Trophoblast cell (in vitro differentiated cells and primary cell): ENCODE measurements at regions not wholly inside any gene's neighbourhood (a gene's known extent, or its start where the extent isn't known, plus 50 kb on each side); places are given as distances from the start of the nearest gene placed in this dataset.

Source experiments
- DNase-seq, 2 donors: peaks; one replicate each; pipeline ENCODE4 v3.0.0-alpha.2; 2016
- H2AFZ ChIP-seq: 2 replicates; pipeline ENCODE4 v1.6.1; 2013; ENCODE audit warnings: low read length, moderate library complexity, mild to moderate bottlenecking; ENCODE audit not compliant: insufficient read depth, poor library complexity
- H2AK5ac ChIP-seq: 2 replicates; pipeline ENCODE4 v1.6.1; 2013; ENCODE audit warnings: mild to moderate bottlenecking, low read length
- H2BK120ac ChIP-seq: 2 replicates; pipeline ENCODE4 v1.6.1; 2013; ENCODE audit warnings: low read length, mild to moderate bottlenecking, moderate library complexity; ENCODE audit not compliant: insufficient read depth, poor library complexity
- H2BK12ac ChIP-seq: 2 replicates; pipeline ENCODE4 v1.6.1; 2013; ENCODE audit warnings: mild to moderate bottlenecking, low read length, moderate library complexity
- H2BK5ac ChIP-seq: 2 replicates; pipeline ENCODE4 v1.6.1; 2013; ENCODE audit warnings: low read length, low read depth, moderate library complexity, mild to moderate bottlenecking; ENCODE audit not compliant: poor library complexity
- H3K14ac ChIP-seq: 2 replicates; pipeline ENCODE4 v1.6.1; 2013; ENCODE audit warnings: mild to moderate bottlenecking, low read length
- H3K18ac ChIP-seq: 2 replicates; pipeline ENCODE4 v1.6.1; 2013; ENCODE audit warnings: mild to moderate bottlenecking, low read length
- H3K23ac ChIP-seq: 2 replicates; pipeline ENCODE4 v1.6.1; 2013; ENCODE audit warnings: low read length
- H3K27ac ChIP-seq: 2 replicates; pipeline ENCODE4 v1.5.1; 2013; ENCODE audit warnings: low read depth, mild to moderate bottlenecking, inconsistent platforms, low read length, moderate library complexity
- H3K27me3 ChIP-seq: 2 replicates; pipeline ENCODE4 v1.6.1; 2013; ENCODE audit warnings: inconsistent platforms, mild to moderate bottlenecking, low read length, moderate library complexity; ENCODE audit not compliant: insufficient read depth
- H3K36me3 ChIP-seq, 2 experiments: 1 replicate in 1 of 2; 2 replicates in 1 of 2; pipeline ENCODE4 v1.6.1; 2013; ENCODE audit warnings: low read length in 2 of 2, mild to moderate bottlenecking in 2 of 2, moderate library complexity in 1 of 2; ENCODE audit not compliant: insufficient read depth in 2 of 2, control insufficient read depth in 1 of 2
- H3K4ac ChIP-seq: 2 replicates; pipeline ENCODE4 v1.6.1; 2013; ENCODE audit warnings: low read depth, mild to moderate bottlenecking, low read length, moderate library complexity
- H3K4me1 ChIP-seq, 2 experiments: 1 replicate in 1 of 2; 2 replicates in 1 of 2; pipeline ENCODE4 v1.6.1; 2013; ENCODE audit warnings: low read length in 2 of 2, mild to moderate bottlenecking in 2 of 2, moderate library complexity in 1 of 2; ENCODE audit not compliant: insufficient read depth in 2 of 2, control insufficient read depth in 1 of 2
- H3K4me2 ChIP-seq: 2 replicates; pipeline ENCODE4 v1.6.1; 2013; ENCODE audit warnings: inconsistent platforms, mild to moderate bottlenecking, low read length, moderate library complexity
- H3K4me3 ChIP-seq: 2 replicates; pipeline ENCODE4 v1.5.1; 2013; ENCODE audit warnings: mild to moderate bottlenecking, low read depth, low read length, inconsistent platforms
- H3K79me1 ChIP-seq: one replicate; pipeline ENCODE4 v1.6.1; 2013; ENCODE audit warnings: low read length
- H3K79me2 ChIP-seq: 2 replicates; pipeline ENCODE4 v1.6.1; 2013; ENCODE audit warnings: low read length, mild to moderate bottlenecking; ENCODE audit not compliant: control insufficient read depth, insufficient read depth, poor library complexity
- H3K9ac ChIP-seq: 2 replicates; pipeline ENCODE4 v1.6.1; 2013; ENCODE audit warnings: mild to moderate bottlenecking, low read length
- H3K9me3 ChIP-seq: 2 replicates; pipeline ENCODE4 v1.6.1; 2013; ENCODE audit warnings: low read depth, mild to moderate bottlenecking, control low read depth, inconsistent platforms, low read length; ENCODE audit not compliant: insufficient read depth
- H4K12ac ChIP-seq: 2 replicates; pipeline ENCODE4 v1.6.1; 2013; ENCODE audit warnings: low read depth, mild to moderate bottlenecking, low read length, moderate library complexity
- H4K8ac ChIP-seq: 2 replicates; pipeline ENCODE4 v1.6.1; 2013; ENCODE audit warnings: low read depth, mild to moderate bottlenecking, low read length, moderate library complexity
- H4K91ac ChIP-seq: one replicate; pipeline ENCODE4 v1.6.1; 2013; ENCODE audit warnings: low read depth, mild to moderate bottlenecking, low read length, moderate library complexity
- WGBS: extraction: QIAGEN DNeasy Blood & Tissue Kit; methylation state at CpG from one replicate; pipeline ENCODE4 v1.1.7; 2013; ENCODE audit warnings: missing lambda C conversion rate; ENCODE audit not compliant: insufficient read length, insufficient coverage; ENCODE audit errors: extremely low coverage; 5-methylcytosine and 5-hydroxymethylcytosine counted together

DNA sequence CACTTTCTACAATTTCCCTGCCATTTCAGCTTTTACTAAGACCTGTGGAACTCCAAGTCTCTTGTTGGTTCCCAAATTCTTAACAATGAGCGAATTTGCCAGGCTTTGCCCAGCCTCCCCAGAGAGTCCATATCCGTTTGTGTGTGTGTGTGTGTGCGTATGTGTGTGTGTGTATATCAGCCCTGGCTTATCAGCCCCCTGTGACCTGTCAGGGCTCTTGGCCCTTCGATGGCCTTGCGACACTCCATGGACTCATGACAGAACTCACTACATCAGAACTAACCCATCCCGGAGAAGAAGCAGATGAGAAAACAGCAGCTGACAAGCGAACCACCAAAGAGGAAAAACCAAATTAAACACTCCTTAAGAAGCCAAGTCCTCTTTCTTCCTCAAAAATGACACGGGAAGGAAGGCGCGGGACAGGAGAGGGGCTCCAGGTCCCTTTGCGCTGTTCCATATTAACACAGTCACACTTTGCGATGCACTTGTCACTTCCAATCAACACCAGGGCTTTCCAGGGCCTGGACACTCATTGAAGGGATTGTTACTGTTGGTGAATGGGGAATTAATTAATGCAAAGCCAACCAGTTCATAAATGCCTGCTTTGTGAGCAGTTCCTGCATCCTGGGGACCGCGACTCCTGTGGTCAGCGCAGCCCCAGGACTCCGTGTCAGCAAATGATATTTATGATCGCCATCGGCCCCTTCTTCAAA lies 524.0 kb downstream of the CD83 start:
- no peaks in the 10 kb centered on the region for H3K27me3 ChIP-seq
- no peak overlapping the region for H3K27ac ChIP-seq
- H2BK120ac ChIP-seq = no peak overlapping the region
- H4K91ac ChIP-seq = no peak overlapping the region
- no peaks in the 10 kb centered on the region for H3K9me3 ChIP-seq
- no CpG with 5 or more reads among the region's 18 CpGs for WGBS
- no peak overlapping the region for H3K14ac ChIP-seq
- no peak overlapping the region for H3K9ac ChIP-seq
- no peaks in the 10 kb centered on the region for H3K79me2 ChIP-seq
- no peak overlapping the region for H4K12ac ChIP-seq
- no peak overlapping the region for H3K23ac ChIP-seq
- H2AK5ac ChIP-seq = no peak overlapping the region
- DNase-seq = no peak
- no peaks in the 10 kb centered on the region for H3K36me3 ChIP-seq
- H3K4me2 ChIP-seq = no peak overlapping the region
- no peak overlapping the region for H4K8ac ChIP-seq
- H2BK12ac ChIP-seq = no peak overlapping the region
- no peak overlapping the region for H3K4ac ChIP-seq
- H3K4me3 ChIP-seq = no peak overlapping the region
- H2BK5ac ChIP-seq = no peak overlapping the region
- H2AFZ ChIP-seq = no peak overlapping the region
- no peak overlapping the region for H3K18ac ChIP-seq
- peaks cover 3% of the 10 kb centered on the region in 2 experiments for H3K4me1 ChIP-seq
- no peaks in the 10 kb centered on the region for H3K79me1 ChIP-seq

DNA sequence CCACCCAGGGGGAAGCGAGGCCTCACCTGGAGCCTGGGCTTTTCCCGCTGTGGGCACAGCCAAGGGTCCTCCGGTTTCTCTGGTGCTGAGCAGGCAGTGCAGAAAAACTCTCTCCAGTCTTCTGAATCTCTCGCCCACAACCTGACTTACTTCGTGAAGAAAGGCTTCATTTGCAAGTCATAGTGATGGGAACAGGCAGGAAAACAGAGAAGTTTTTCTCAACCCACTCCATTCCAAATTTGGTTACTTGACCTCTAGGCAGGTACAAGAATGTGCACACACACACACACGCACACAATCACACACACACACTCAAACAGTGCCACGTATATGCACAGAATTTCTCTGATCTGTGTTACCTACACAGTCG lies 524.5 kb downstream of the CD83 start:
- Histone ChIP-seq H3K14ac (no peak overlapping the region), H3K79me1 (no peaks in the 10 kb centered on the region), H3K9me3 (no peaks in the 10 kb centered on the region), H3K4me3 (no peak overlapping the region), H4K12ac (no peak overlapping the region), H2BK5ac (no peak overlapping the region), H3K27ac (no peak overlapping the region), H3K23ac (no peak overlapping the region), H2AFZ (no peak overlapping the region), H2BK12ac (no peak overlapping the region), H3K18ac (no peak overlapping the region), H3K4ac (no peak overlapping the region), H4K8ac (no peak overlapping the region), H2BK120ac (no peak overlapping the region), H3K36me3 (no peaks in the 10 kb centered on the region), H4K91ac (no peak overlapping the region), H3K27me3 (no peaks in the 10 kb centered on the region), H3K79me2 (no peaks in the 10 kb centered on the region), H3K4me1 (peaks cover 3% of the 10 kb centered on the region in 2 experiments), H3K9ac (no peak overlapping the region), H3K4me2 (no peak overlapping the region), H2AK5ac (no peak overlapping the region)
- WGBS = no CpG with 5 or more reads among the region's 8 CpGs
- DNase-seq = no peak

- H3K4me2 ChIP-seq = no peak overlapping the region
- H3K36me3 ChIP-seq = no peaks in the 10 kb centered on the region
- H3K4me1 ChIP-seq = peaks cover 3% of the 10 kb centered on the region in 2 experiments
- no peak overlapping the region for H3K18ac ChIP-seq
- no peaks in the 10 kb centered on the region for H3K9me3 ChIP-seq
- H3K79me1 ChIP-seq = no peaks in the 10 kb centered on the region
- H2BK5ac ChIP-seq = no peak overlapping the region
- H3K23ac ChIP-seq = no peak overlapping the region
- H4K91ac ChIP-seq = no peak overlapping the region
- no peak overlapping the region for H3K4ac ChIP-seq
- H3K79me2 ChIP-seq = no peaks in the 10 kb centered on the region
- no peak overlapping the region for H2BK12ac ChIP-seq
- no peak overlapping the region for H3K27ac ChIP-seq
- no peak overlapping the region for H3K4me3 ChIP-seq
- DNase-seq = no peak
- no peak overlapping the region for H4K12ac ChIP-seq
- no peaks in the 10 kb centered on the region for H3K27me3 ChIP-seq
- H3K14ac ChIP-seq = no peak overlapping the region
- H2AFZ ChIP-seq = no peak overlapping the region
- H2BK120ac ChIP-seq = no peak overlapping the region
- WGBS = no CpG with 5 or more reads among the region's 2 CpGs
- H2AK5ac ChIP-seq = no peak overlapping the region
- H4K8ac ChIP-seq = no peak overlapping the region
- H3K9ac ChIP-seq = no peak overlapping the region
Measured at GRCh38 chr6:14642842-14643241, 525.3 kb downstream of the CD83 start.

GRCh38 chr6:14644381-14644780 lies 526.8 kb downstream of the CD83 start:
- no peak overlapping the region for H4K12ac ChIP-seq
- H3K4me2 ChIP-seq = no peak overlapping the region
- H3K23ac ChIP-seq = no peak overlapping the region
- H3K18ac ChIP-seq = no peak overlapping the region
- no peak overlapping the region for H4K8ac ChIP-seq
- no peak overlapping the region for H2AFZ ChIP-seq
- no peaks in the 10 kb centered on the region for H3K79me2 ChIP-seq
- H3K4ac ChIP-seq = no peak overlapping the region
- H4K91ac ChIP-seq = no peak overlapping the region
- H3K4me3 ChIP-seq = no peak overlapping the region
- H2BK120ac ChIP-seq = no peak overlapping the region
- H2AK5ac ChIP-seq = no peak overlapping the region
- H3K27ac ChIP-seq = no peak overlapping the region
- H3K79me1 ChIP-seq = no peaks in the 10 kb centered on the region
- H3K4me1 ChIP-seq = no peaks in the 10 kb centered on the region
- no peak overlapping the region for H3K14ac ChIP-seq
- no peaks in the 10 kb centered on the region for H3K27me3 ChIP-seq
- no peak for DNase-seq
- no peak overlapping the region for H2BK5ac ChIP-seq
- no peak overlapping the region for H2BK12ac ChIP-seq
- no peak overlapping the region for H3K9ac ChIP-seq
- no peaks in the 10 kb centered on the region for H3K36me3 ChIP-seq
- no peaks in the 10 kb centered on the region for H3K9me3 ChIP-seq
